Panc1 (cell line): ENCODE measurements at regions not wholly inside any gene's neighbourhood (a gene's known extent, or its start where the extent isn't known, plus 50 kb on each side); places are given as distances from the start of the nearest gene placed in this dataset.

ENCODE experiments used
- ATAC-seq: fragments of 200-7000 bp; cut with Tn5 transposase; 2 replicates; pipeline ENCODE4 v1.9.1; 2020; ENCODE audit warnings: mild to moderate bottlenecking, moderate library complexity
- BruUV-seq: library from RNA; stranded (reverse); fragments of 400-500 nt; replicated peaks from 2 replicates; lab custom pipeline; 2021; lab: Mats Ljungman, UMichigan
- CTCF ChIA-PET: fragments of 300-600 bp; sonication (Branson Sonifier 250); formaldehyde crosslinking; loops from one replicate; lab custom pipeline; 2022; ENCODE audit warnings: antibody characterized with exemption; lab: Charles Lee
- POLR2A ChIA-PET: fragments of 300-600 bp; sonication (Branson Sonifier 250); formaldehyde crosslinking; loops from one replicate; lab custom pipeline; 2022; ENCODE audit warnings: antibody characterized with exemption; lab: Charles Lee
- DNase-seq: peaks from one replicate; pipeline ENCODE4 v3.0.0-alpha.2; 2010; ENCODE audit warnings: low read depth, low spot score
- H3K27ac ChIP-seq: 2 replicates; pipeline ENCODE4 v1.5.1; 2011; ENCODE audit warnings: mild to moderate bottlenecking, low read length, inconsistent platforms
- H3K27me3 ChIP-seq: fragments of 200-500 bp; sonication (Bioruptor generic); 2 replicates; pipeline ENCODE4 v1.6.0; 2014; ENCODE audit warnings: low read length, inconsistent platforms; ENCODE audit not compliant: control insufficient read depth, insufficient read depth
- H3K36me3 ChIP-seq: fragments of 200-500 bp; sonication (Bioruptor generic); 2 replicates; pipeline ENCODE4 v1.5.1; 2014; ENCODE audit warnings: inconsistent platforms, mild to moderate bottlenecking, low read length, moderate library complexity; ENCODE audit not compliant: control insufficient read depth, insufficient read depth
- H3K4me1 ChIP-seq: 2 replicates; pipeline ENCODE4 v1.5.1; 2011; ENCODE audit warnings: inconsistent platforms, mild to moderate bottlenecking, low read length, moderate library complexity; ENCODE audit not compliant: control insufficient read depth, insufficient read depth
- H3K4me3 ChIP-seq, 2 experiments: 2 replicates each; pipeline ENCODE4 v1.5.1; 2011 to 2012; ENCODE audit warnings: low read depth in 2 of 2, low read length in 2 of 2, mild to moderate bottlenecking in 2 of 2, inconsistent platforms in 1 of 2, moderate library complexity in 1 of 2
- H3K9me3 ChIP-seq: fragments of 200-500 bp; sonication (Bioruptor generic); 2 replicates; pipeline ENCODE4 v1.5.1; 2014; ENCODE audit warnings: low read depth, mild to moderate bottlenecking, inconsistent platforms, low read length, moderate library complexity; ENCODE audit not compliant: control insufficient read depth, insufficient read depth
- POLR2AphosphoS5 ChIP-seq: IDR thresholded peaks from 2 replicates; pipeline ENCODE4 v1.6.1; 2012; ENCODE audit warnings: mild to moderate bottlenecking, low read depth, low read length, moderate library complexity
- SIN3A ChIP-seq: IDR thresholded peaks from 2 replicates; pipeline ENCODE4 v1.6.1; 2012; ENCODE audit warnings: low read depth, mild to moderate bottlenecking, low read length, moderate library complexity, borderline replicate concordance; ENCODE audit not compliant: insufficient read depth
- TCF7L2 ChIP-seq: IDR thresholded peaks from 2 replicates; pipeline ENCODE4 v1.6.1; 2011; ENCODE audit warnings: mild to moderate bottlenecking, low read depth, low read length, inconsistent platforms
- in situ Hi-C: cut with HindIII; loops from 2 replicates; pipeline ENCODE4 v1.10.0; 2016; ENCODE audit warnings: low sequenced_read_pairs, low pct_unique_long_range_greater_than_20kb
- intact Hi-C: fragments of 100-400 bp; cut with micrococcal nuclease; formaldehyde crosslinking; loops from one replicate; pipeline ENCODE4 v1.10.0; 2022; ENCODE audit not compliant: unreplicated experiment
- TF ChIP-seq, protein P1 (sequence below), 2 experiments: IDR thresholded peaks; 2 replicates each; pipeline ENCODE4 v1.6.1; 2011 to 2012; ENCODE audit warnings: low read depth in 2 of 2, control low read depth in 1 of 2, low read length in 1 of 2, mild to moderate bottlenecking in 1 of 2, moderate library complexity in 1 of 2; ENCODE audit not compliant: insufficient read depth in 1 of 2
- TF ChIP-seq, protein P2 (sequence below): fragments of 450-650 bp; IDR thresholded peaks from 2 replicates; pipeline ENCODE4 v1.5.1; 2017; ENCODE audit warnings: mild to moderate bottlenecking

DNA sequence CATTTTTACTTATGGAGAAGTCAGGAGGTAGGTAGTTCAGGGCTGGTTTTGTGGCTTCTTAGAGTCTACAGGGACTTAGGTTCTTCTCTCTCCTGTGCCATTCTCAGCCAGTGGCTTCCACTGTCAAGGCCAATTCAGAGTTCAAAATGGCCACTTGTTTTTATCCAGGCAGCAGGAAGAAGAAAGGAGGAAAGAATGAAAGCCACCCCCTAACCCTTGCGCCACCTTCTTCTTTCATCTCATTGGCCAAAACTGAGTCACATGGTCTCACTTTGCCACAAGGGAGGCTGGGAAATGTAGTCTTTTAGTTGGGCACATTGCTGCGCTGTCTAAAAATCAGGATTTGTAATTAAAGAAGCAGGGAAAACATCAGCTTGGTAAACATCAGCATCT, 60.8 kb upstream of the MED9 start:
- Histone ChIP-seq H3K4me3 (no peak overlapping the region), H3K36me3 (no peaks in the 10 kb centered on the region), H3K9me3 (no peaks in the 10 kb centered on the region), H3K4me1 (no peaks in the 10 kb centered on the region), H3K27ac (no peak overlapping the region), H3K27me3 (no peaks in the 10 kb centered on the region)
- ChIA-PET CTCF (no interaction called here), POLR2A (no interaction called here)
- intact Hi-C loops, result no loop called here
- ATAC-seq, result peak; percentile 78; the same call in 1 of the 2 replicates
- DNase-seq, result no peak
- no TSS peak for BruUV-seq
- TF ChIP-seq SIN3A, result no peak
- TF ChIP-seq TCF7L2, result no peak
- TF ChIP-seq, protein P1, sequence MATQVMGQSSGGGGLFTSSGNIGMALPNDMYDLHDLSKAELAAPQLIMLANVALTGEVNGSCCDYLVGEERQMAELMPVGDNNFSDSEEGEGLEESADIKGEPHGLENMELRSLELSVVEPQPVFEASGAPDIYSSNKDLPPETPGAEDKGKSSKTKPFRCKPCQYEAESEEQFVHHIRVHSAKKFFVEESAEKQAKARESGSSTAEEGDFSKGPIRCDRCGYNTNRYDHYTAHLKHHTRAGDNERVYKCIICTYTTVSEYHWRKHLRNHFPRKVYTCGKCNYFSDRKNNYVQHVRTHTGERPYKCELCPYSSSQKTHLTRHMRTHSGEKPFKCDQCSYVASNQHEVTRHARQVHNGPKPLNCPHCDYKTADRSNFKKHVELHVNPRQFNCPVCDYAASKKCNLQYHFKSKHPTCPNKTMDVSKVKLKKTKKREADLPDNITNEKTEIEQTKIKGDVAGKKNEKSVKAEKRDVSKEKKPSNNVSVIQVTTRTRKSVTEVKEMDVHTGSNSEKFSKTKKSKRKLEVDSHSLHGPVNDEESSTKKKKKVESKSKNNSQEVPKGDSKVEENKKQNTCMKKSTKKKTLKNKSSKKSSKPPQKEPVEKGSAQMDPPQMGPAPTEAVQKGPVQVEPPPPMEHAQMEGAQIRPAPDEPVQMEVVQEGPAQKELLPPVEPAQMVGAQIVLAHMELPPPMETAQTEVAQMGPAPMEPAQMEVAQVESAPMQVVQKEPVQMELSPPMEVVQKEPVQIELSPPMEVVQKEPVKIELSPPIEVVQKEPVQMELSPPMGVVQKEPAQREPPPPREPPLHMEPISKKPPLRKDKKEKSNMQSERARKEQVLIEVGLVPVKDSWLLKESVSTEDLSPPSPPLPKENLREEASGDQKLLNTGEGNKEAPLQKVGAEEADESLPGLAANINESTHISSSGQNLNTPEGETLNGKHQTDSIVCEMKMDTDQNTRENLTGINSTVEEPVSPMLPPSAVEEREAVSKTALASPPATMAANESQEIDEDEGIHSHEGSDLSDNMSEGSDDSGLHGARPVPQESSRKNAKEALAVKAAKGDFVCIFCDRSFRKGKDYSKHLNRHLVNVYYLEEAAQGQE (IDR thresholded peaks at IDR 0.05; ENCODE audit: insufficient read depth in 1 of 2, low read depth in 2 of 2, low read length in 1 of 2), result no peak
- no peak for TF ChIP-seq POLR2AphosphoS5
- TF ChIP-seq, protein P2, sequence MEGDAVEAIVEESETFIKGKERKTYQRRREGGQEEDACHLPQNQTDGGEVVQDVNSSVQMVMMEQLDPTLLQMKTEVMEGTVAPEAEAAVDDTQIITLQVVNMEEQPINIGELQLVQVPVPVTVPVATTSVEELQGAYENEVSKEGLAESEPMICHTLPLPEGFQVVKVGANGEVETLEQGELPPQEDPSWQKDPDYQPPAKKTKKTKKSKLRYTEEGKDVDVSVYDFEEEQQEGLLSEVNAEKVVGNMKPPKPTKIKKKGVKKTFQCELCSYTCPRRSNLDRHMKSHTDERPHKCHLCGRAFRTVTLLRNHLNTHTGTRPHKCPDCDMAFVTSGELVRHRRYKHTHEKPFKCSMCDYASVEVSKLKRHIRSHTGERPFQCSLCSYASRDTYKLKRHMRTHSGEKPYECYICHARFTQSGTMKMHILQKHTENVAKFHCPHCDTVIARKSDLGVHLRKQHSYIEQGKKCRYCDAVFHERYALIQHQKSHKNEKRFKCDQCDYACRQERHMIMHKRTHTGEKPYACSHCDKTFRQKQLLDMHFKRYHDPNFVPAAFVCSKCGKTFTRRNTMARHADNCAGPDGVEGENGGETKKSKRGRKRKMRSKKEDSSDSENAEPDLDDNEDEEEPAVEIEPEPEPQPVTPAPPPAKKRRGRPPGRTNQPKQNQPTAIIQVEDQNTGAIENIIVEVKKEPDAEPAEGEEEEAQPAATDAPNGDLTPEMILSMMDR, result no peak
- in situ Hi-C loops, result no loop called here

DNA sequence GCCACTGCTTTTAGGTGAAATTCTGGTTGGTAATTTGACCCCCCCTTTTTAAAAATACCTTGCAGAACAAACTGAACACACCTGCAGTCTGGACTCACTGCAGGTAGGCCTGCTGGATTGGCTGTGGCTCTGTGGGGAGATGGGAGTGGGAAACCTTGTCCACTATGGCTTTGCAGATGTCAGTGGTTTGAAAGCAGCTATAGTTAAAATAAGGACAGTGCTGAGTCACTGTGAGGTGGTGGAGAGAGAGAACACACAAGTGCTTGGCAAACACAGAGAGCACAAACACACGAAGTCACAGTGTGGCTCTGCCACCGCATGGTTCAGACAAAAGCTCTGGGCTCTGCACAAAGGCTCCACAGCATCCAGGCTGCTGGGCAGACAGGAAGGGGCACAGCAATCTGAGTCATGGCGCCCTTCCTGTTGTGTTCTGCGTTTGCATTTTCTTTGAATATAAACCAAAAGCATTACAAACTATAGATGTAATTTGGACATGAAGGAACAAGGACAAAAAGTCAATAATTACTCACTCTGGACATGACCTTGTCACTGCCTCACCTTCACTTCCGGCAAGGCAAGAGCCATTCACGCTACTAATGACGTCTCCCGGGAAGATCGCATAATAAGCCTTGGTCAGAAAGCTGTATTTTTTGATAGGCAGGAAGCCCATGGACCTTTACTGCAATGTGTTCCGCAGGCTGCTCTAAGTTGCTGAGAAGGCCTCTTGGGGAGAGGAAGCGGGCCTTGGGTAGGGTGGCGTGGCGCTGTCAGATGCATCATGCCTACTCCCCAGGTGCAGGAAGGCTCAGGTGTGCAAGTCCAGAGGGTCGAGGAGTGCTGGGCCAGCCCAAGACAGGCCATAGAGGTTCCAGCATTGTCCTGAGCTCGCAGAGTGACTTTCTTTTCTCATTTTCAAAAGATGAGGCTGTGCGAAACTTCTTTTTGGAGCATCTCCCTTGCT, 60.1 kb upstream of the MED9 start:
- BruUV-seq, result no TSS peak
- DNase-seq (peak; percentile 38), ATAC-seq (0 out of 2 replicates have a peak, but pooled peaks have one; percentile 14)
- Histone ChIP-seq H3K4me3 (no peak overlapping the region), H3K4me1 (no peaks in the 10 kb centered on the region), H3K9me3 (no peaks in the 10 kb centered on the region), H3K36me3 (no peaks in the 10 kb centered on the region), H3K27me3 (no peaks in the 10 kb centered on the region), H3K27ac (no peak overlapping the region)
- intact Hi-C loops, result no loop called here
- POLR2A ChIA-PET, result no interaction called here
- TF ChIP-seq, protein P2, result no peak
- TF ChIP-seq, protein P1 (IDR thresholded peaks at IDR 0.05; ENCODE audit: insufficient read depth in 1 of 2, low read depth in 2 of 2, low read length in 1 of 2), result no peak
- TF ChIP-seq SIN3A (no peak), POLR2AphosphoS5 (no peak), TCF7L2 (no peak)
- in situ Hi-C loops, result no loop called here
- CTCF ChIA-PET, result interaction anchor here (0.8 kb wide), 1 partner anchor 29 kb away, joined by 3 read pairs; no protein-coding TSS in a partner anchor
